HEK293 (cell line): ENCODE measurements at regions not wholly inside any gene's neighbourhood (a gene's known extent, or its start where the extent isn't known, plus 50 kb on each side); places are given as distances from the start of the nearest gene placed in this dataset.

Source experiments
- CTCF ChIA-PET: fragments of 350-600 bp; formaldehyde crosslinking; extraction: SDS; loops from one replicate; lab custom pipeline; 2021; ENCODE audit warnings: antibody characterized with exemption; lab: Yijun Ruan, JAX
- POLR2A ChIA-PET: fragments of 300-600 bp; formaldehyde crosslinking; extraction: SDS; loops from one replicate; lab custom pipeline; 2020; ENCODE audit warnings: antibody characterized with exemption, inconsistent platforms; lab: Yijun Ruan, JAX
- H3K27ac ChIP-seq: fragments of 200-500 bp; sonication (Bioruptor generic); 2 replicates; pipeline ENCODE4 v1.5.1; 2014; ENCODE audit warnings: low read depth, low read length, control low read depth, inconsistent platforms; ENCODE audit errors: extremely low read depth
- H3K36me3 ChIP-seq, 2 experiments: fragments of 200-500 bp in 1 of 2; sonication (Bioruptor generic) in 1 of 2; 1 replicate in 1 of 2; 2 replicates in 1 of 2; pipeline ENCODE4 v1.5.1; 2014 to 2017; ENCODE audit warnings: inconsistent platforms in 2 of 2, low read length in 2 of 2; ENCODE audit not compliant: control insufficient read depth in 2 of 2, insufficient read depth in 1 of 2
- H3K4me1 ChIP-seq: fragments of 200-500 bp; sonication (Bioruptor generic); 2 replicates; pipeline ENCODE4 v1.5.1; 2014; ENCODE audit warnings: mild to moderate bottlenecking, low read length, inconsistent platforms; ENCODE audit not compliant: control insufficient read depth, insufficient read depth
- H3K4me3 ChIP-seq: 2 replicates; pipeline ENCODE4 v1.5.1; 2011; ENCODE audit warnings: low read depth, mild to moderate bottlenecking, control low read depth, low read length, moderate library complexity
- H3K9me3 ChIP-seq: fragments of 200-500 bp; sonication (Bioruptor generic); 2 replicates; pipeline ENCODE4 v1.5.1; 2014; ENCODE audit warnings: low read depth, low read length, inconsistent platforms; ENCODE audit not compliant: control insufficient read depth, insufficient read depth
- TCF7L2 ChIP-seq: IDR thresholded peaks from 2 replicates; pipeline ENCODE4 v1.6.1; 2011; ENCODE audit warnings: low read depth, mild to moderate bottlenecking, inconsistent platforms, low read length, moderate library complexity, borderline replicate concordance
- TSHZ1 ChIP-seq: fragments of 450-650 bp; formaldehyde crosslinking; IDR thresholded peaks from 2 replicates; pipeline ENCODE4 v1.5.1; 2016; ENCODE audit warnings: missing biosample characterization, missing genetic modification characterization, borderline replicate concordance
- ZBTB8A ChIP-seq: fragments of 450-650 bp; formaldehyde crosslinking; IDR thresholded peaks from 2 replicates; pipeline ENCODE4 v1.5.1; 2016; ENCODE audit warnings: missing biosample characterization, missing genetic modification characterization
- ZNF18 ChIP-seq: fragments of 450-650 bp; formaldehyde crosslinking; IDR thresholded peaks from 2 replicates; pipeline ENCODE4 v1.5.1; 2016; ENCODE audit warnings: missing biosample characterization, missing genetic modification characterization
- ZNF19 ChIP-seq: fragments of 450-650 bp; formaldehyde crosslinking; IDR thresholded peaks from 2 replicates; pipeline ENCODE4; 2016; ENCODE audit warnings: missing biosample characterization, missing genetic modification characterization, low read depth
- ZNF2 ChIP-seq: fragments of 450-650 bp; formaldehyde crosslinking; IDR thresholded peaks from 2 replicates; pipeline ENCODE4 v1.5.1; 2016; ENCODE audit warnings: missing biosample characterization, missing genetic modification characterization
- ZNF202 ChIP-seq: fragments of 450-650 bp; formaldehyde crosslinking; IDR thresholded peaks from 2 replicates; pipeline ENCODE4 v1.5.1; 2016; ENCODE audit warnings: missing biosample characterization, missing genetic modification characterization, borderline replicate concordance
- ZNF214 ChIP-seq: fragments of 450-650 bp; formaldehyde crosslinking; IDR thresholded peaks from 2 replicates; pipeline ENCODE4 v1.5.1; 2017; ENCODE audit warnings: missing biosample characterization, mild to moderate bottlenecking, missing genetic modification characterization, borderline replicate concordance
- ZNF274 ChIP-seq, 2 experiments: fragments of 200-500 bp in 1 of 2; fragments of 450-650 bp in 1 of 2; sonication (Bioruptor generic) in 1 of 2; formaldehyde crosslinking in 1 of 2; IDR thresholded peaks; 2 replicates each; pipeline versions ENCODE4 v1.5.1 to v1.6.1; 2014 to 2016; ENCODE audit warnings: borderline replicate concordance in 1 of 2, inconsistent platforms in 1 of 2, low read length in 1 of 2, missing biosample characterization in 1 of 2, missing genetic modification characterization in 1 of 2
- ZNF311 ChIP-seq: fragments of 450-650 bp; formaldehyde crosslinking; IDR thresholded peaks from 2 replicates; pipeline ENCODE4 v1.5.1; 2017; ENCODE audit warnings: missing biosample characterization, missing genetic modification characterization, borderline replicate concordance
- ZNF394 ChIP-seq: fragments of 450-650 bp; formaldehyde crosslinking; IDR thresholded peaks from 2 replicates; pipeline ENCODE4 v1.5.1; 2016; ENCODE audit warnings: missing biosample characterization, missing genetic modification characterization, mild to moderate bottlenecking, moderate library complexity, borderline replicate concordance
- ZNF449 ChIP-seq: fragments of 450-650 bp; formaldehyde crosslinking; IDR thresholded peaks from 2 replicates; pipeline ENCODE4 v1.5.1; 2017; ENCODE audit warnings: missing biosample characterization, mild to moderate bottlenecking, missing genetic modification characterization, moderate library complexity
- ZNF544 ChIP-seq: fragments of 450-650 bp; formaldehyde crosslinking; IDR thresholded peaks from 2 replicates; pipeline ENCODE4 v1.5.0; 2017; ENCODE audit warnings: missing biosample characterization, missing genetic modification characterization
- ZNF585B ChIP-seq: fragments of 450-650 bp; formaldehyde crosslinking; IDR thresholded peaks from 2 replicates; pipeline ENCODE4 v1.5.1; 2016; ENCODE audit warnings: missing biosample characterization, missing genetic modification characterization
- ZNF596 ChIP-seq: fragments of 450-650 bp; IDR thresholded peaks from 2 replicates; pipeline ENCODE4 v1.5.0; 2018; ENCODE audit warnings: missing biosample characterization, mild to moderate bottlenecking, missing genetic modification characterization, moderate library complexity
- ZNF621 ChIP-seq: fragments of 450-650 bp; formaldehyde crosslinking; IDR thresholded peaks from 2 replicates; pipeline ENCODE4 v1.5.1; 2017; ENCODE audit warnings: missing biosample characterization, missing genetic modification characterization
- ZNF629 ChIP-seq: fragments of 450-650 bp; formaldehyde crosslinking; IDR thresholded peaks from 2 replicates; pipeline ENCODE4 v1.5.1; 2017; ENCODE audit warnings: missing biosample characterization, missing genetic modification characterization
- ZNF639 ChIP-seq: fragments of 450-650 bp; formaldehyde crosslinking; IDR thresholded peaks from 2 replicates; pipeline ENCODE4 v1.5.1; 2016; ENCODE audit warnings: missing biosample characterization, missing genetic modification characterization
- ZNF677 ChIP-seq: fragments of 450-650 bp; IDR thresholded peaks from 2 replicates; pipeline ENCODE4 v1.5.0; 2018; ENCODE audit warnings: missing biosample characterization, mild to moderate bottlenecking, missing genetic modification characterization, moderate library complexity
- ZNF792 ChIP-seq: fragments of 450-650 bp; formaldehyde crosslinking; IDR thresholded peaks from 2 replicates; pipeline ENCODE4 v1.5.1; 2016; ENCODE audit warnings: missing biosample characterization, missing genetic modification characterization
- ZXDB ChIP-seq: fragments of 450-650 bp; formaldehyde crosslinking; IDR thresholded peaks from 2 replicates; pipeline ENCODE4 v1.5.1; 2016; ENCODE audit warnings: missing biosample characterization, missing genetic modification characterization
- TF ChIP-seq, protein P1 (sequence below): sonication (generic); formaldehyde crosslinking; IDR thresholded peaks from 2 replicates; pipeline ENCODE4 v1.8.1; 2022; ENCODE audit warnings: mild to moderate bottlenecking, moderate library complexity, missing genetic modification reagents
- TF ChIP-seq, protein P2 (sequence below): fragments of 450-650 bp; formaldehyde crosslinking; IDR thresholded peaks from 2 replicates; pipeline ENCODE4 v1.5.1; 2016; ENCODE audit warnings: missing biosample characterization, missing genetic modification characterization

GRCh38 chr6:54700158-54700557, 146.4 kb upstream of the FAM83B start (continued):
- no peak for TF ChIP-seq ZNF596 (tag by site-specific recombination)
- no peak for TF ChIP-seq ZNF585B (tag by site-specific recombination)
- no peak for TF ChIP-seq ZNF19
- no peak for TF ChIP-seq ZXDB (tag by site-specific recombination)
- no peak for TF ChIP-seq ZBTB8A (tag by site-specific recombination)

GRCh38 chr6:54702772-54703171, 143.8 kb upstream of the FAM83B start:
- TF ChIP-seq ZNF202 (tag by site-specific recombination) = no peak
- TF ChIP-seq ZNF214 = no peak
- TF ChIP-seq ZNF639 (tag by site-specific recombination) = no peak
- TF ChIP-seq ZNF629 (tag by site-specific recombination) = no peak
- no peak for TF ChIP-seq TSHZ1
- TF ChIP-seq ZNF792 (tag by site-specific recombination) = no peak
- TF ChIP-seq ZNF449 = no peak
- TF ChIP-seq ZNF311 (tag by site-specific recombination) = no peak
- TF ChIP-seq, protein P1, sequence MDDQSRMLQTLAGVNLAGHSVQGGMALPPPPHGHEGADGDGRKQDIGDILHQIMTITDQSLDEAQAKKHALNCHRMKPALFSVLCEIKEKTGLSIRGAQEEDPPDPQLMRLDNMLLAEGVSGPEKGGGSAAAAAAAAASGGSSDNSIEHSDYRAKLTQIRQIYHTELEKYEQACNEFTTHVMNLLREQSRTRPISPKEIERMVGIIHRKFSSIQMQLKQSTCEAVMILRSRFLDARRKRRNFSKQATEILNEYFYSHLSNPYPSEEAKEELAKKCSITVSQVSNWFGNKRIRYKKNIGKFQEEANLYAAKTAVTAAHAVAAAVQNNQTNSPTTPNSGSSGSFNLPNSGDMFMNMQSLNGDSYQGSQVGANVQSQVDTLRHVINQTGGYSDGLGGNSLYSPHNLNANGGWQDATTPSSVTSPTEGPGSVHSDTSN (CRISPR knock-in tag) = no peak
- no peak for TF ChIP-seq ZNF544 (tag by site-specific recombination)
- no peak for TF ChIP-seq TCF7L2
- TF ChIP-seq, protein P2, sequence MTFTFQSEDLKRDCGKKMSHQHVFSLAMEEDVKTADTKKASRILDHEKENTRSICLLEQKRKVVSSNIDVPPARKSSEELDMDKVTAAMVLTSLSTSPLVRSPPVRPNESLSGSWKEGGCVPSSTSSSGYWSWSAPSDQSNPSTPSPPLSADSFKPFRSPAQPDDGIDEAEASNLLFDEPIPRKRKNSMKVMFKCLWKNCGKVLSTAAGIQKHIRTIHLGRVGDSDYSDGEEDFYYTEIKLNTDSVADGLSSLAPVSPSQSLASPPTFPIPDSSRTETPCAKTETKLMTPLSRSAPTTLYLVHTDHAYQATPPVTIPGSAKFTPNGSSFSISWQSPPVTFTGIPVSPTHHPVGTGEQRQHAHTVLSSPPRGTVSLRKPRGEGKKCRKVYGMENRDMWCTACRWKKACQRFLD (tag by site-specific recombination) = no peak
- TF ChIP-seq ZNF621 (tag by site-specific recombination) = no peak
- TF ChIP-seq ZNF274 (IDR thresholded peaks at IDR 0.05; ENCODE audit: low read length) = no peak
- TF ChIP-seq ZNF274 (tag by site-specific recombination; IDR thresholded peaks at IDR 0.05; ENCODE audit: borderline replicate concordance) = no peak
- no peak for TF ChIP-seq ZNF394 (tag by site-specific recombination)
- no peak for TF ChIP-seq ZNF2 (tag by site-specific recombination)
- TF ChIP-seq ZNF18 (tag by site-specific recombination) = no peak
- TF ChIP-seq ZNF677 (tag by site-specific recombination) = no peak
- TF ChIP-seq, all 188 proteins: peak for 0
- CTCF ChIA-PET = interaction anchor here (0.7 to 11.8 kb wide), 2 partner anchors 15 to 16 kb away, joined by 3 to 85 read pairs; no protein-coding TSS in a partner anchor
- Histone ChIP-seq H3K9me3 (no peaks in the 10 kb centered on the region), H3K4me3 (no peak overlapping the region), H3K4me1 (peaks cover 3% of the 10 kb centered on the region; the same call in 1 of the 2 replicates), H3K36me3 (no peaks in the 10 kb centered on the region), H3K27ac (no peak overlapping the region)
- POLR2A ChIA-PET = no interaction called here
